CMK (cell line): ENCODE measurements at regions not wholly inside any gene's neighbourhood (a gene's known extent, or its start where the extent isn't known, plus 50 kb on each side); places are given as distances from the start of the nearest gene placed in this dataset.
A peak's percentile ranks its signal among the peaks of the same experiment; 100 is the strongest.
"Not testable (repeated sequence)": the region's sequence is repeated elsewhere in the genome, so short reads cannot be mapped to it uniquely, and the experiment has no call there.

Experiments used
- DNase-seq: peaks from one replicate; pipeline ENCODE4 v3.0.0-alpha.2; 2010; ENCODE audit warnings: low read depth

DNA sequence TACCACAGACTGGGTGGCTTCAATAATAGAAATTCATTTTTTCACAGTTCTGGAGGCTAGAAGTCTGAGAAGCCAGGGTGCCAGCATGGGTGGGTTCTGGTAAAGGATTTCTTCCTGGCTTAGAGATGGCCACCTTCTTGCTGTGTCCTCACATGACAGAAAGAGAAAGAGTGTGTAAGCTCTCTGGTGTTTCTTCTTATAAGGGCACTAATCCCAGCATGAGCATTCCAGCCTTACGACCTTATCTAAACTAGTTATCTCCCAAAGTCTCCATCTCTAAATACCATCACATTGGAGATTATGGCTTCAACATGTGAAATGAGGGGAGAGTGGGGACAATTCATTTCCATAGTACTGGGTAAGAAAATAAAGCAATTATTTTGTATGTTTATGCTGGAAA is 226.5 kb upstream of the TUSC1 start:
- DNase-seq, result no peak

DNA sequence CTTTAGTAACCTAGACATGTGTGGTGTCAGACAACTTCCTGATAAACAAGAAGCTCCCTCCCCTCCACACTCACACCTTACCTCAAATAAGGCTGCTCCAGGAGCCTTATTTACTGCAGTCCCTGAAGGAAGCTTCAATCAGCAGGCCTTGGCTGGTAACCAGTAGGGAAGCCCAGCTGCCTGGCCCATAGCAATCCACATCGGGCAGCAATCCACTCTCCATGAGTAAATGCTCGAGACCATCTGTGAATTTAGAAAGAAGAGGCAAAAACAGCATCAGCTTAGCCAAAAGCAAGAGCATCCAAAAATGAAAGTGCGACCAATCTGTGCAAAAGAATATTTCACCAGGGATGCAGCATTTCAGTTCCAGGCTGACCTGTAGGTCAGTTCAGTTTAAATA is 213.3 kb upstream of the TUSC1 start:
- DNase-seq, result no peak

DNA sequence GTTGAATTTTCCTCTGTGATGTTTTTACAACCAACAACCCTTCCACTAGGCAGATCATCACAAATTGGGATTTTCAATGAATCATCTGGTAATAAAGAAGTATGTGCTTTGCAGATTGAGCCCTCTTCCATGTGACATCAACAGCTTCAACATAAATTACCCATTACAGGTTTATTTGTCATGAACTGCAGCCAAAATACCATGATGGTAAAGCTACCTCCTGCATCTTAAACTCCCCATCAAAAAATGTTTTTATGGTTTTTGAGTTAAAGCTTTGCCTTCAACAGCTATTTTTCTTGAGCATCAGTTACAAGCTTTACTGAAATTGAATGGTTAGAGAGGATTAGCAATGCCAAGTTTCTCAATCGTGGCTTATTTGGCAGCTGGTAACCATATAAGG is 211.4 kb upstream of the TUSC1 start:
- DNase-seq, result no peak

DNA sequence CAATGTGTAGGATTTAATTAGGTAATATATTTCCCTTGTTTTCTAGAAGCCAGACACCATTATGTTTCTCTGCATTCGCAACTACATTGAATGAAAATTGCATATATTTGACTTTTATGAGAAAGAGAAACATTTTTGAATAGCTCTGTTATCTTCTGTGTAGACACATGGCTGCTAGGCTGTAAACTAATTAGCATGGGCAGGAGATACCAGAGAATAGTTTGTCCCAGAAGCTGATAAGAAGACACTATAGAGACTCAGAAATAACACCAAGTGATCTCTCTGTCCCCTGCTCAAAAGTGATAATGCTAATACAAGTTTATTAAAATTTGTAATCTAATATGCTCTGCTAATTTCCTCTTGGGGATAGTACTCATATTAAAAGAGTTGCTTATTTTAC is 198.0 kb upstream of the TUSC1 start:
- DNase-seq, result no peak

DNA sequence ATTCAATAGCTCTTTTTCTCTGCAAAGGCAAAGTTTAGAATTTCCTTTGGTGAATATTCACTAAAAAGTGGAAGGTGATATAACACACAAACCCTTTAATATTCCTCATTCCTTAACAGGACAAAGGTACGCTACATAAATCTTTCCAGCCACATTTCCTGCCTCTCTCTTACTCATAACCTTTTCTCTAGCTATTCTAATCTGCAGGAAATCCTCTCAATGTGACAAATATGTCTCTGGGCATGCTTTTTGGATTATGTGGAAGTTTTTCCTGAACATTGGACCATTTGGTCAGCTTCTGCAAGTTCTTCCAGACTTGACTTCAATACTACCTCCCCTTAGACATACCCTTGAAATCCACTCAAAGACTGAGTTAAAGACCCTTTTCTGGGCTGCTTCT is 186.3 kb upstream of the TUSC1 start:
- no peak for DNase-seq

DNA sequence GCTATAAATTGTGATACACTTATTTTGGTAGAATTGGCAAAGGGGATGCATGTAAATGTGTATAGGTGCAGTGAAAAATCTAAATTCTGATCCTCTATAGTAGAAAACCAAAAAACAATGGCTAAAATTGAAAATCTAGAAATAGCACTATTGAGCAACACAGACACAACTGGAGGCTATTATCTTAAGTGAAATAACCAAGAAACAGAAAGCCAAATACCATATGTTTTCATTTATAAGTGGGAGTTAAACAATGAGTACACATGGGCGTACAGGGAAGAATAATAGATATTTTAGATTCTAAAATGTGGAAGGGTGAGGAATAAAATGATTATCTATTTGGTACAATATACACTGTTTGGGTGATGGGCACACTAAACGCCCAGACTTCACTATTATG is 183.2 kb upstream of the TUSC1 start:
- DNase-seq, result no peak

DNA sequence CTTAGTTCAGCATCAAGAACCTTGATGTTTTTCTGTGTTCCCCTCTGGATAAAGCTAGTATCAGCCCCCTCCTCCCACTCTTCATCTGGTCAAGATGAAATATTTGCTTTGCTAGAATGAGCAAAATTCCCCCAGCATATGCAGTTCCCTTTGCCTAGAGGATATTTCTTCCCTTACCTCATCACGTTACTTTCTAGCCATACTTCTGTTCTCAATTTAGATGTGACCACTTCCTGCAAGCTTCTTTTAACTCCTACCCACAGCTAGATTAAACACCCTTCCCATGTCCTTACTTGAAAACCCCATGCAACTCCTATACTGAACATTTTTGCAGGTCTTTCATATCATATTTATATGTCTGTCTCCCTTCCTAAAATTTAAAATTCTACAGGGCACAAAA is 178.9 kb upstream of the TUSC1 start:
- peak; percentile 21 for DNase-seq

DNA sequence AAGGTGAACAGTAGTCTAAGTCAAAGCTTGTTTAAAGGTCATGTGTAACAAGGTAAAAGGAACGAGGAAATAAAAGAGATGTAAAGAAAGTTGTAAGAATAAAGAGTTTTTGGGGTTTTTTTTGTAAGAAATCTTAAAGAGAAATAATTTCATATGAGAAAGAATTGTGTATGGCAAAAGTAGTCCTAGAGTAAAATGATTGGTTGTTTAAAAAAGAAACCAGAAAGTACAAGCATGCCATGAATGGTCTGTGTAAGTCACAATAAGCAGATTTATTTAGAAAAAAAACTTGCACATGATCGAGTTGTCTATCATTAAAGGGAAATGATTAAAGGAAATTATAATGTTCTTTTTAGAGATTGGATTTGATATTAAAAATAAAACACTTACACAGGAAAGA is 172.6 kb upstream of the TUSC1 start:
- no peak for DNase-seq

DNA sequence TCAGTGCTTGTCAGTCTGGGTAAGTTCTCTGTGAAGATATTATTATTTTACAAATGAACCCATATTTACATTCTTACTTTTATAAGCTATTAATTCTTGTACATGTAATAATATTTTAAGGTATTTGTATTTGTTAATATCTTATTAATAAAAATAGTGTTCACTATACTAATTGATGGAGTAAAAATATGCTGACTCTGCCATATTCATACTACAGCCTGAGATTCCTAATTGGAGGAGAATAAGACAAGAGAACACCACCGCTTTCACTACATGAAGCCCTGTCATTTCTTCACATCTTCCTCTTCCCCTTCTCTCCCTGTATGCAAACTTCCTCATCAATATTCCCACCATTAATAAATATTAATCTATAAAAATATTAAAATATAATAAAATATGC is 167.6 kb upstream of the TUSC1 start:
- DNase-seq, result no peak

DNA sequence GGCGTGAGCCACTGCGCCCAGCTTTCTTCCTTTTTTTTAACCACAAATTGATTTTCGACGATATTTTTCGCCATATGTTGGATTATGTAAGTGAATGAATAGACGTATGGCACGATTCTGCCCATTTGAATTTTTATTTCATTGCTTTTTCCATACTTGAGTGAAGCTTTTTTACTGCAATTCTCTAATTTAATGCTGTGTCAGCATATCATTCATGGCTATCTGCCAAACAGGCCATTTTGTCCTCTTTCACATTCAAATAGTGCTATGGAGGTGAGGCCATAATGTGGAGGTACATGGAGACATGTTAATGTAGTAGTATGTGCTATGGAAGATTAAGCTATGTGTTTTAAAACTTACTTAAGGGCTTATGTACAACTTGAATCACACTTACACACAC is 152.1 kb upstream of the TUSC1 start:
- no peak for DNase-seq

DNA sequence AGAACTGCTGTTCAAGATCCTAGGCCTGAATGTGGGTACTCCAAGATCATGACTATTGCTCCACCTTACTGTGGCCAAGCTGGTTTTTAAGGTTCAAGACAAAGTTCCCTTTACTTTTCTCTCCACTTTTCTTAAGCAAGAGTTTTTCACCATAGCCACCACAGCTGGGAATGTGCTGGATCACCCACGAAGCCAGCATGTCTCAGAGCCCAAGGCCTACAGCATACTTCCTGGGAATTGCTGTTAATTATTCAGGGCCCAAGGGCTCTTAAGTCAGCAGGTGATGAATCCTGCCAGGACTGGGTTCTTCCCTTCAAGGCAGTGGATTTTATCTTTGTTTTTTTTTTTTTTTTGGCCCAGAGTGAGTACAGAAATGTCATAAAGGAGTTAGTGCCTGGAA is 149.4 kb upstream of the TUSC1 start:
- DNase-seq, result no peak

DNA sequence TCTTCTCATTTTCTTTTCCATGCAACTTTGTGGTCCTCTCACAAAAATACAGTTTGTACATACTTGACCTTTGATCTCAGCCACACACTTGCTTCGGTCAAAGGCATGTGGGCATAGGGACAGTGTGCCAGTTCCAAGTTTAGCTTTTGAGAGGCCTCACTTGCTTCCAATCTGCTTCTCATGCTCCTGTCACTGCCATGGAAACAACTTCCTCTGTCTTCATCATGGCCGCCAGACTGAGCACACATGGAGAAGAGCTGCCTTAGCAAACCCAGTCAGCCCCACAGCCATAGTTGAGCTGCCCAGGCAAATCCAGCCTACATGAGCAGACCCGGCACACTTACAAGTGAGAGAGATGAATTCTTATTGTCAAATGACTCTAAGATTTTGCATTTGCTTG is 138.2 kb upstream of the TUSC1 start:
- no peak for DNase-seq

DNA sequence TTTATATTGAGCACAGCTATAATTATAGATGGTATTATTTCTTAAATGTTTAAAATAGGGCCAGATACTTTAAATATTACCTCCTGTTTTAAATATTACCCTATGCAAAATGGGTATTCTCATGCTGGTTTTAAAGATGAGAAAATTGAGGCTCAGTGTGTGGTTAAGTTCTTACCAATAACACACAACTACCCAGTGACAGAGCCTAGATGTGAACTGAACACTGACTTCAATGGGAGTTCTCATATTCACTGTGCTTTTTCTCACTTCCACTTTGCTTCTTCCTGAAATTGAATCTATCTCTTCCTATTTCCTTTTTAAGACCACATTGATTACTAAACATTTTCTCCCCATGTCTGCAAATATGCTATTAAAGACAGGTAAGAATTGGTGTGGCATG is 135.8 kb upstream of the TUSC1 start:
- DNase-seq, result no peak

DNA sequence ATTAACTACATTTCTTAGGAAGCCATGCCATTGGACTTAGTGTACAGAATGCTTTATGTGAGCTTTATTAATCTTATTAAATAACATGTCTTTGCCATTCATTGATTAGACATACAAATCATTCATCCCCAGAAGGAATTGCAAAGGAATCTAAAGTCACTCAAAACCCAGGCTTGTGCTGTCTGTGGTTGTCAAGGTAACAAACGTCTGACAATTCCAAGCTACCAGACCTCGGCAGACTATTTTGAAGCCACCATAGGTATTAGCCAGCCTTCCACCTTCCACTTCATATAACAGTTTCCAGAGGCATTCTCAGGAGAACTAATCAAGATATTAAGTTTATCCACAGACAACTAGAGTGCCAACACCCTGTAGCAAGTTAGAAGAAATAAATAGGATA is 135.2 kb upstream of the TUSC1 start:
- no peak for DNase-seq

DNA sequence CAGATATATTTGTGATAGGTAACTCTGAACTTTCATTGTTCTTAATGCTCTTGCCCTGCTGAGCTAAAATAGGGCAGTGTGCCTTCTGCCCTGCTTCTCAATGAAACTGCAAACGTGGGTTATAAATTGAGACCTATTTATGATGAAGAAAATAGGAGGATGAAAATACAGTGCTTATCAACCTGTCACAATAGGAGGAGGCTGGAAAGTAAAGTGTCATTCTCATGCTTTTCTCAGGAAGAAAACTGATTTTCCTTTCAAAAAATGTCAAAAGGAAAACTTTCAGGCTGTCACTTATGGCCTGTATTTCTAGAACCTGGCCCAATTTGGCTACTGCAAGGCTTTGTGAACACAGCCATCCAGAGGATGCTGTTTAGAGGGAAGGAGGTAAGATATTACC is 130.3 kb upstream of the TUSC1 start:
- no peak for DNase-seq

DNA sequence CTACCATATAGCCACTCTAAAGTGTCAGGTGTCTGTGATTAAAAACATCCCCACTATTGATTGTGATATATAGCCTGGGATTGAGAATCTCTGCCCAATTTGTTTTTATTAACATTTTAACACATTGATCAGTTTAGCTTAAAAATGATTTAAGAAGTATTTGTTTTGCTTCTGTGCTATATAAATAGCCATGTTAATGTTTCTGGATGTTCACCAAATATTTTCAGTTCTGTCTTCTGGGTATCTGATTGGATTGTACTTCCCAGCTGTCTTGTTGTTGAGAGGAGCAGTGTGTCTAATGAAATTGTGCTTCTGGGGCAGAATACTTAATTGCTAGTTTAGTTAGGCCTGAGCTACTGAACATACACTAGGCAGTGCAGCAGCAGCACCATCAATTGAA is 126.6 kb upstream of the TUSC1 start:
- DNase-seq, result no peak

DNA sequence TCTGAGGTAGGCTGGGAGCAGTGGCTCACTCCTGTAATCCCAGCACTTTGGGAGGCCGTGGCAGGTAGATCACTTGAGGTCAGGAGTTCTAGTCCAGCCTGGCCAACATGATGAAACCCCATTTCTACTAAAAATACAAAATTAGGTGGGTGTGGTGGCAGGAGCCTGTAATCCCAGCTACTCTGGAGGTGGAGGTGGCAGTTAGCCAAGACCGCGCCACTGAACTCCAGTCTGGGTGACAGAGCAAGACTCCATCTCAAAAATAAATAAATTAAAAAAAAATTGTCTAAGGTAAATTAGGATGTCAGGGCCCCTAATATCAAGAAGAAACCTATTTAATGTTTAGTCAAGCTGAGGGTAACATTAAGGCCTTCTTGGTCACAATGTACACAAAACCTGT is 123.7 kb upstream of the TUSC1 start:
- DNase-seq, result not testable (repeated sequence)

DNA sequence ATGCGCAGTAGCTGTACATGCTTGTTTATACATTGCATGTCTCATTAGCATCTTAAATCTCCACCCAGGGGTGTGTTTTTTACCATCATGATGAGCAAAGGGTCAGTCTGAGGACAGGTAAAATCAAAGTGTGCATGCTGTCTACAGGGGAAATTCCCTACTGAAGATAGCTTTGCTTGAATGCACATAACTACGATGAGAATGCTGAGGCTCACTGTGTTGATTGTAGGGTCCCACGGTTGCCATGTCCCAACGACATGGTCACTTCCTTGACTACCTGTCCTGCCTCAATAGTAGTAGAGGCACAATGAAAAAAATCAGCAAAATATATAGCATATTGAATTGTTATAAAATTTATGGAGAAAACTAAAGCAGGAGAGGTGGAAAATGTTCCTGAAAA is 95.6 kb upstream of the TUSC1 start:
- DNase-seq, result no peak

DNA sequence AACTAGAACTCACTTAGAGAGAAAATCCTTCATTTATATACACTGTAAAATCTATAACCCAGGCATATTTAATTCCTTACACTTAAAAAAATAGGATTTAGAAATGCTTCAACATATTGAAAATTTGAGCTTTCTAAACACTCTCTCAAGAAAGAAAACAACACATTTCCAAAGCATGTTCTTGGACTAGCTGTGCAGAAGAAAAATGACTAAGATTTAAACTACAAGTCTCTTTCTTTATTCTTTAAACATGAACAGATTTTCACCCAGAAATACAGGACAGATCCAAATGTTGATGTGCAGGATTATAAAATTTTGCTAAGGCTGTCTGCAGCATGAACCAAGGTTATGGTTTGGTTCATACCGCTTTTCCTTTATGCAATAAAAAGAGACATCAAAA is 77.7 kb upstream of the TUSC1 start:
- no peak for DNase-seq

DNA sequence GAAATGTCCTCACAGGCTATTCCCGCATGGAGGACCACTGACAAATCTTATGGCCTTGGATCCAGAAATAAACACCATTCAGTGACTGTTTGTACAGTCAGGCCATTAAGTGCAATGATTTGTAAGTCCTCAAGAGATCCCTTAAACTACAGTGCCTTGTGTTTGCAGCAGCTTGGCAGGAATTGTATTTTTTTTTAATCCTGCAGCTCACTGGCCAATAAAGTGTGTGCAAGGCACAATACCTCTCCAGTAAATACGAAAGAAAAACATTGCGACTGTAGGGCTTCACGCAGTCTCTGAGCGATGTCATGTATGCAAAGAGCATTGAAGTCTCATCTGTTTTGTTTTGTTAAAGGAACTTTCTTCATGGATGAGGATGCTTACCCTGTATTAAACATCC is 74.2 kb upstream of the TUSC1 start:
- no peak for DNase-seq

DNA sequence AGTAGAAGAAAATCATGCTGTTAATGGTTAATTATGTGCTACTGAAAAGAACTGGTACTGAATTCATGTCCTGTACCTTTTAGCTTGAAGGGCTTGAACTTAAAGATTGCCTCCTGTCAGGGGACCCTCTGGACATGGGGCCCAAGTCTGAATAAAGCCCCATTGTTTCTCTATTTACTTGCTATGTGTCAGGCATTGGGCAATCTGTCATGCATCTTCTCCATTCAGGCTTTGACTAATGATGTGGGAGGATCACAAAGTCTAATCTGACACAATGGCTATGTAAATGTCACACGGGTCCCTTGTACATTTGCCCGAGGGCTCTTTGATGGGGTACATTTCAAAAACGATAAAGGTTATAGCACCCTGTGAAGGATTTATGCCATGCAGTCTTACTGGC is 64.0 kb upstream of the TUSC1 start:
- DNase-seq, result no peak

DNA sequence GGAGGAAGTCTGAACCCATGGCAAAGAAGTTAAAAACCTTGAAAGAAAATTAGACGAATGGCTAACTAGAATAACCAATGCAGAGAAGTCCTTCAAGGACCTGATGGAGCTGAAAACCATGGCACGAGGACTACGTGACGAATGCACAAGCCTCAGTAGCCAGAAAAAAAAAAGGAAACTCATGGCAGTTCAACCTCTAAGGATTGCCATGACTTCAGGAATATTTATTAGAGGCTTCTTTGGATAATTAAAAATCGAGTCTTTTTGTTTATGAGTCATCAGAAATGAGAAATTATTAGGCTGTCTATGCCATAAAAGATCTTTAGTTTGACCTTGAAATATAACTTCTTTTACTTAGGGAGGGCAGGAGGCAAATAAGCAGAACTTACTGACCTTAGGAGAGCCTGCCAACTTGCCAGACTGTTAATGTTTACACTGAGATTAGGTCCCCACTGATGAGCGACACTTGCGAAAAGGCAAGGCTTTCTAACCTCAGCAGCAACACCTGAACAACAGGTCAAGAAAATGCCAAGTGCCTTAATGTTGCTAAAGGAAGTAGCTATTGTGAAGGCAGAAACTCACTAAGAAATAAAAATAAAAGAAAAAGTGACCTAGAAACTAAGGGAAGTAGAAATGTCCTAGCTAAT is 55.2 kb upstream of the TUSC1 start:
- no peak for DNase-seq

DNA sequence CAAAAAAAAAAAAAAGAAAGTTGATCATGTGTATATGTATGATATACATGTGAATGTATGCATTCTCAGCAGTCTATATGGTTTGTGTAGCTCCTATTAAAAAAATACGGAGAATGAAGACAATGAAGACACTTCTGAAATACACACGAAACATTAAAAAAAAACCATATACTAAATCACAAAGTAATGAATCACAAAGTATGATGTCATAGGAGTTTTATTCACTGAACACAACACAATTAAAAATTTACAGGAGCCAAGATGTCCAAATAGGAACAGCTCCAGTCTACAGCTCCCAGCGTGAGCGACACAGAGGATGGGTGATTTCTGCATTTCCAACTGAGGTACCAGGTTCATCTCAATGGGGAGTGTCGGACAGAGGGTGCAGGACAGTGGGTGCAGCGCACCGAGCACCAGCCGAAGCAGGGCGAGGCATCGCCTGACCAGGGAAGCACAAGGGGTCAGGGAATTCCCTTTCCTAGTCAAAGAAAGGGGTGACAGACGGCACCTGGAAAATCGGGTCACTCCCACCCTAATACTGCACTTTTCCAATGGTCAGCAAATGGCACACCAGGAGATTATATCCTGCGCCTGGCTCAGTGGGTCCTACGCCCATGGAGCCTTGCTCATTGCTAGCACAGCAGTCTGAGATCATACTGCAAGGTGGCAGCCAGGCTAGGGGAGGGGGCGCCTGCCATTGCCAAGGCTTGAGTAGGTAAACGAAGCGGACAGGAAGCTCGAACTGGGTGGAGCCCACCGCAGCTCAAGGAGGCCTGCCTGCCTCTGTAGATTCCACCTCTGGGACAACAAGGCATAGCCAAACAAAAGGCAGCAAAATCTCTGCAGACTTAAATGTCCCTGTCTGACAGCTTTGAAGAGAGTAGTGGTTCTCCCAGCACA is 53.9 kb upstream of the TUSC1 start:
- not testable (repeated sequence) for DNase-seq
